MM.1S (cell line): ENCODE measurements at regions not wholly inside any gene's neighbourhood (a gene's known extent, or its start where the extent isn't known, plus 50 kb on each side); places are given as distances from the start of the nearest gene placed in this dataset.
"Not testable (repeated sequence)": the region's sequence is repeated elsewhere in the genome, so short reads cannot be mapped to it uniquely, and the experiment has no call there.

Experiments
- DNase-seq: peaks from one replicate; pipeline ENCODE4 v3.0.0-alpha.2; 2015
- H2AFZ ChIP-seq: fragments of 300-600 bp; sonication (generic); 2 replicates; pipeline ENCODE4 v1.6.0; 2016; ENCODE audit warnings: antibody characterized with exemption, low read length
- H3F3A ChIP-seq: fragments of 300-600 bp; sonication (generic); 2 replicates; pipeline ENCODE4 v1.6.1; 2016; ENCODE audit warnings: mild to moderate bottlenecking, antibody characterized with exemption, low read length, moderate library complexity, mixed read lengths; ENCODE audit not compliant: insufficient read depth
- H3K27ac ChIP-seq: fragments of 300-600 bp; sonication (generic); 2 replicates; pipeline ENCODE4 v1.5.1; 2016; ENCODE audit warnings: mild to moderate bottlenecking, low read length
- H3K27me3 ChIP-seq: fragments of 300-600 bp; sonication (generic); replicated peaks from 2 replicates; pipeline ENCODE4 v1.6.0; 2016; ENCODE audit warnings: low read length; ENCODE audit not compliant: insufficient read depth
- H3K36me3 ChIP-seq: fragments of 300-600 bp; sonication (generic); replicated peaks from 2 replicates; pipeline ENCODE4 v1.6.1; 2016; ENCODE audit warnings: mild to moderate bottlenecking, low read length, mixed read lengths; ENCODE audit not compliant: insufficient read depth
- H3K4me1 ChIP-seq: fragments of 300-600 bp; sonication (generic); 2 replicates; pipeline ENCODE4 v1.6.1; 2016; ENCODE audit warnings: low read length, mixed read lengths
- H3K4me2 ChIP-seq: fragments of 300-600 bp; sonication (generic); 2 replicates; pipeline ENCODE4 v1.6.0; 2016; ENCODE audit warnings: low read depth, low read length
- H3K4me3 ChIP-seq: fragments of 300-600 bp; sonication (generic); 2 replicates; pipeline ENCODE4 v1.5.1; 2016; ENCODE audit warnings: low read length, mixed read lengths
- H3K79me2 ChIP-seq: fragments of 300-600 bp; sonication (generic); 2 replicates; pipeline ENCODE4 v1.6.1; 2016; ENCODE audit warnings: mixed run types, low read length, mixed read lengths
- H3K9ac ChIP-seq: fragments of 300-600 bp; sonication (generic); 2 replicates; pipeline ENCODE4 v1.6.1; 2016; ENCODE audit warnings: low read length, mixed read lengths
- H3K9me2 ChIP-seq: fragments of 300-600 bp; sonication (generic); replicated peaks from 2 replicates; pipeline ENCODE4 v1.6.1; 2016; ENCODE audit warnings: mild to moderate bottlenecking, low read length, mixed read lengths; ENCODE audit not compliant: insufficient read depth
- H3K9me3 ChIP-seq: fragments of 300-600 bp; sonication (generic); replicated peaks from 2 replicates; pipeline ENCODE4 v1.6.1; 2016; ENCODE audit warnings: mild to moderate bottlenecking, low read length, mixed read lengths; ENCODE audit not compliant: insufficient read depth
- H4K20me1 ChIP-seq: fragments of 300-600 bp; sonication (generic); 2 replicates; pipeline ENCODE4 v1.6.1; 2016; ENCODE audit warnings: mild to moderate bottlenecking, low read length, moderate library complexity, mixed read lengths; ENCODE audit not compliant: insufficient read depth
- EZH2 ChIP-seq: fragments of 300-600 bp; sonication (generic); optimal IDR thresholded peaks from 2 replicates; pipeline ENCODE3; 2017; ENCODE audit warnings: low read depth, mild to moderate bottlenecking, antibody characterized with exemption, low read length, mixed read lengths
- EZH2phosphoT487 ChIP-seq: fragments of 300-600 bp; sonication (generic); IDR thresholded peaks from 2 replicates; pipeline ENCODE4 v1.6.1; 2018; ENCODE audit warnings: antibody characterized with exemption, low read length
- TF ChIP-seq, protein P1 (sequence below): fragments of 300-600 bp; sonication (generic); IDR thresholded peaks from 2 replicates; pipeline ENCODE4 v1.5.1; 2016; ENCODE audit warnings: antibody characterized with exemption, low read length, mixed read lengths

DNA sequence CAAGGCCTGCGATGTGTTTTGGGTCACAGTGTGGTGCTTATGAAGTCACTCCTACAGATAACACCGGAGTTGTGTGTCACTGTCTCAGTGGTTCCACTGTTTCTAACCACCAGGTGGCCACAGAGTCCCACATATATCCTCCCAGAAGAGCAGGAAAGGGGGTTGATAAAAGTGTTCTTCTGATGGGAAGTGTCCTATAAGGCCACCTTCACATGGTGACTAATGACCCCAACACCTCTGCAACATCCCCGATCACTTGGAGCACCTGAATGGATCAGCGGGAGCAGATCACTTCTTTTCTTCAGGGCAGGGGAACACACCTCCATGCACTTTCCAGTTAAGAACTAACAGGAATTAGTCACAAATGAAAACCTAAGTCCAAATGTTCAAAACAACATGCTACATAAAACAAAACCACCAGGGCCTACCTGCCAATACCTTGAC lies 111.5 kb downstream of the PPIAL4G start:
- not testable (repeated sequence) for H3K27ac ChIP-seq

DNA sequence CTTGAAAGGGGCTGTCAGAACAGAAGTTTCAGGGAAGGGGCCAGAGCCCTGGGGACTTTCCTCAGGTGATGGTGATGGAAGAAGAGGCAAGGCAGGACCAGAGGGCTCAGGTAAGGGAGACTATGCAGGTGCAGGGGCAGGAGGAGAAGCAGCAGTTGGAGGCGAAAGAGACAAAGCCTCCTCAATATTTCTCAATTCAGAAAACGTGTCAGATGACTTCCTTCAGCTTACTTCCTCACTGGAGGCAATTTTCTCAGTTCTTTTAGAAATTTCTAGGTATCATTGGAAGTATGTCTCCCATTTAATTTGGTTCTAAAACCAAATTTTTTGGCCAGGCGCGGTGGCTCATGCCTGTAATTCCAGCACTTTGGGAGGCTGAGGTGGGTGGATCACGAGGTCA lies 112.4 kb downstream of the PPIAL4G start:
- H3K4me2 ChIP-seq, H3F3A ChIP-seq, H3K79me2 ChIP-seq, H3K9me3 ChIP-seq, H3K36me3 ChIP-seq, H3K9ac ChIP-seq, H4K20me1 ChIP-seq, H2AFZ ChIP-seq, H3K27me3 ChIP-seq, H3K27ac ChIP-seq, DNase-seq, H3K4me3 ChIP-seq, H3K9me2 ChIP-seq, H3K4me1 ChIP-seq: not testable (repeated sequence)

More for the DNA sequence above, 111.5 kb downstream of the PPIAL4G start:
- H3K9me3 ChIP-seq, H4K20me1 ChIP-seq, H3K4me2 ChIP-seq, H2AFZ ChIP-seq, H3K9me2 ChIP-seq, H3K79me2 ChIP-seq, H3F3A ChIP-seq, H3K4me3 ChIP-seq, H3K9ac ChIP-seq, H3K36me3 ChIP-seq, H3K27me3 ChIP-seq, H3K4me1 ChIP-seq: not testable (repeated sequence)
- TF ChIP-seq, protein P1, sequence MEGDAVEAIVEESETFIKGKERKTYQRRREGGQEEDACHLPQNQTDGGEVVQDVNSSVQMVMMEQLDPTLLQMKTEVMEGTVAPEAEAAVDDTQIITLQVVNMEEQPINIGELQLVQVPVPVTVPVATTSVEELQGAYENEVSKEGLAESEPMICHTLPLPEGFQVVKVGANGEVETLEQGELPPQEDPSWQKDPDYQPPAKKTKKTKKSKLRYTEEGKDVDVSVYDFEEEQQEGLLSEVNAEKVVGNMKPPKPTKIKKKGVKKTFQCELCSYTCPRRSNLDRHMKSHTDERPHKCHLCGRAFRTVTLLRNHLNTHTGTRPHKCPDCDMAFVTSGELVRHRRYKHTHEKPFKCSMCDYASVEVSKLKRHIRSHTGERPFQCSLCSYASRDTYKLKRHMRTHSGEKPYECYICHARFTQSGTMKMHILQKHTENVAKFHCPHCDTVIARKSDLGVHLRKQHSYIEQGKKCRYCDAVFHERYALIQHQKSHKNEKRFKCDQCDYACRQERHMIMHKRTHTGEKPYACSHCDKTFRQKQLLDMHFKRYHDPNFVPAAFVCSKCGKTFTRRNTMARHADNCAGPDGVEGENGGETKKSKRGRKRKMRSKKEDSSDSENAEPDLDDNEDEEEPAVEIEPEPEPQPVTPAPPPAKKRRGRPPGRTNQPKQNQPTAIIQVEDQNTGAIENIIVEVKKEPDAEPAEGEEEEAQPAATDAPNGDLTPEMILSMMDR = peak; percentile 81
- peak; percentile 80 for DNase-seq

- no peak overlapping the region for H3K4me2 ChIP-seq
- H3K4me3 ChIP-seq = no peak overlapping the region
- H3K36me3 ChIP-seq = no peaks in the 10 kb centered on the region
- H3F3A ChIP-seq = no peaks in the 10 kb centered on the region
- no peak overlapping the region for H3K27ac ChIP-seq
- no peaks in the 10 kb centered on the region for H3K9me2 ChIP-seq
- H3K79me2 ChIP-seq = no peaks in the 10 kb centered on the region
- TF ChIP-seq EZH2phosphoT487 (no peak), EZH2 (no peak)
- TF ChIP-seq, protein P1 = no peak
- no peaks in the 10 kb centered on the region for H3K9me3 ChIP-seq
- no peak overlapping the region for H3K9ac ChIP-seq
- no peak overlapping the region for H2AFZ ChIP-seq
- no peaks in the 10 kb centered on the region for H3K4me1 ChIP-seq
- H3K27me3 ChIP-seq = no peaks in the 10 kb centered on the region
- DNase-seq = no peak
- no peaks in the 10 kb centered on the region for H4K20me1 ChIP-seq
Observed at GRCh38 chr1:148367596-148367995, 115.5 kb downstream of the PPIAL4G start.

GRCh38 chr1:148366136-148366753 lies 116.9 kb downstream of the PPIAL4G start:
- not testable (repeated sequence) for H3K27ac ChIP-seq, H3K9me3 ChIP-seq, H3F3A ChIP-seq, H3K36me3 ChIP-seq, H3K9me2 ChIP-seq, H3K27me3 ChIP-seq, H4K20me1 ChIP-seq, H3K79me2 ChIP-seq, H3K4me1 ChIP-seq, DNase-seq, H3K4me3 ChIP-seq, H3K9ac ChIP-seq, H2AFZ ChIP-seq, H3K4me2 ChIP-seq

DNA sequence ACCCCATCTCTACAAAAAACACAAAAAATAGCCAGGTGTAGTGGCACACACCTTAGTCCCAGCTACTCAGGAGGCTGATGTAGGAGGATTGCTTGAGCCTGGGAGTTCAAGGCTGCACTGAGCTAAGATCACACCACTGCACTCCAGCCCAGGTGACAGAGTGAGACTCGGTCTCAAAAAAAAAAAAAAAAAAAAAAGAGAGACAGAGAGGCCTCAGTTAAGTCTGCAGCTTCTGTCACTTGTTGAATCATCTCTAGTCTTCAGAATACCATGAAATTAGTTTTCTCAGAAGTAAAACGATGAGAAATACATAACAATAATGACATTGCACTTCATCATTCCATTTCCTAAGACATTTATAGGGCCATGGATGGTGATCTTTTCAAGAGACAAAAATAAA lies 118.0 kb downstream of the PPIAL4G start:
- not testable (repeated sequence) for H3K27ac ChIP-seq, H3K4me2 ChIP-seq, H3K9ac ChIP-seq, H3K79me2 ChIP-seq, H3F3A ChIP-seq, H3K4me1 ChIP-seq, H3K36me3 ChIP-seq, H3K9me2 ChIP-seq, H2AFZ ChIP-seq, DNase-seq, H3K9me3 ChIP-seq, H3K27me3 ChIP-seq, H4K20me1 ChIP-seq, H3K4me3 ChIP-seq

DNA sequence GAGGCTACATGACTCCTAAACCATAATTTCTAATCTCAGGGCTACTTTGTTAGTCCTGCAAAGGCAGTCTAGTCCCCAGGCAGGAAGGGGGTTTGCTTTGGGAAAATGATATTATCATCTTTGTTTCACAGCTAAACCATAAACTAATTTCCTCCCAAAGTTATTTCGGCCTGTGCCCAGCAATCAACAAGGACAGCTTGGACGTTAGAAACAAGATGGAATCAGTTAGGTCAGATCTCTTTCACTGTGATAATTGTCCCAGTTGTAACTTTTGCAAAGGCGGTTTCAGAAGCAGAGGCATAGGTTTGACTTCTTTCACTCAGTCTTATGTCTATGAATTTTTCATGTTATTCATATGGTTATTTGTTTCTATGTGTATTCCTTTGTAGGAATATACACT lies 119.1 kb downstream of the PPIAL4G start:
- not testable (repeated sequence) for DNase-seq, H3K27ac ChIP-seq, H3K9me2 ChIP-seq, H3K4me1 ChIP-seq, H3K9ac ChIP-seq, H3K79me2 ChIP-seq, H3K4me2 ChIP-seq, H3K9me3 ChIP-seq, H3K27me3 ChIP-seq, H4K20me1 ChIP-seq, H3K36me3 ChIP-seq, H3F3A ChIP-seq, H3K4me3 ChIP-seq, H2AFZ ChIP-seq
